ENCODE measurements at regions not wholly inside any gene's neighbourhood (a gene's known extent, or its start where the extent isn't known, plus 50 kb on each side); places are given as distances from the start of the nearest gene placed in this dataset.

GRCh38 chr6:71419217-71420094 is 130.8 kb downstream of the OGFRL1 start:
- TF ChIP-seq CTCF (IDR thresholded peaks at IDR 0.05; ENCODE audit: low read length) = no peak
- no peak for TF ChIP-seq EZH2phosphoT487 (IDR thresholded peaks at IDR 0.05; ENCODE audit: low read length)
- no peak for TF ChIP-seq EZH2 (optimal IDR thresholded peaks at IDR 0.05; ENCODE audit: low read depth, low read length)

Measured in MM.1S (cell line).